ENCODE measurements at regions not wholly inside any gene's neighbourhood (a gene's known extent, or its start where the extent isn't known, plus 50 kb on each side); places are given as distances from the start of the nearest gene placed in this dataset.

- no peak overlapping the region for H3K27ac ChIP-seq (ENCODE audit: low read depth)
- no peak for DNase-seq (ENCODE audit: extremely low spot score)
- H3K4me1 ChIP-seq (ENCODE audit: insufficient read depth) = no peaks in the 10 kb centered on the region
- 82% methylated on average over 2 of the region's 2 CpGs for WGBS
- H3K36me3 ChIP-seq (ENCODE audit: insufficient read depth) = no peaks in the 10 kb centered on the region
- no peak overlapping the region for H3K4me3 ChIP-seq (ENCODE audit: low read depth, low read length)
Observed at GRCh38 chr18:55876254-55876653, 288.3 kb upstream of the TCF4 start.

GRCh38 chr18:55875371-55875901 is 287.4 kb upstream of the TCF4 start:
- no peak overlapping the region for H3K4me3 ChIP-seq (ENCODE audit: low read depth, low read length)
- DNase-seq (ENCODE audit: extremely low spot score) = no peak
- WGBS = 31% methylated on average over 3 of the region's 3 CpGs
- no peak overlapping the region for H3K27ac ChIP-seq (ENCODE audit: low read depth)
- H3K36me3 ChIP-seq (ENCODE audit: insufficient read depth) = no peaks in the 10 kb centered on the region
- no peaks in the 10 kb centered on the region for H3K4me1 ChIP-seq (ENCODE audit: insufficient read depth)

- no peaks in the 10 kb centered on the region for H3K36me3 ChIP-seq (ENCODE audit: insufficient read depth)
- no peak overlapping the region for H3K27ac ChIP-seq (ENCODE audit: low read depth)
- no peak overlapping the region for H3K4me3 ChIP-seq (ENCODE audit: low read depth, low read length)
- H3K4me1 ChIP-seq (ENCODE audit: insufficient read depth) = no peaks in the 10 kb centered on the region
- no peak for DNase-seq (ENCODE audit: extremely low spot score)
- 44% methylated on average over 7 of the region's 7 CpGs for WGBS
Observed at GRCh38 chr18:55869556-55870501, 281.8 kb upstream of the TCF4 start.

- WGBS = 80% methylated on average over 1 of the region's 1 CpG
- Histone ChIP-seq H3K27ac (ENCODE audit: low read depth) (no peak overlapping the region), H3K36me3 (ENCODE audit: insufficient read depth) (no peaks in the 10 kb centered on the region), H3K4me1 (ENCODE audit: insufficient read depth) (no peaks in the 10 kb centered on the region), H3K4me3 (ENCODE audit: low read depth, low read length) (no peak overlapping the region)
- no peak for DNase-seq (ENCODE audit: extremely low spot score)
Observed at GRCh38 chr18:55868909-55869308, 280.9 kb upstream of the TCF4 start.

GRCh38 chr18:55866886-55867285 is 278.9 kb upstream of the TCF4 start:
- Histone ChIP-seq H3K36me3 (ENCODE audit: insufficient read depth) (no peaks in the 10 kb centered on the region), H3K4me3 (ENCODE audit: low read depth, low read length) (no peak overlapping the region), H3K27ac (ENCODE audit: low read depth) (no peak overlapping the region), H3K4me1 (ENCODE audit: insufficient read depth) (no peaks in the 10 kb centered on the region)
- DNase-seq (ENCODE audit: extremely low spot score) = no peak
- 86% methylated on average over 7 of the region's 7 CpGs for WGBS

- Histone ChIP-seq H3K27ac (ENCODE audit: low read depth) (no peak overlapping the region), H3K4me3 (ENCODE audit: low read depth, low read length) (no peak overlapping the region), H3K36me3 (ENCODE audit: insufficient read depth) (no peaks in the 10 kb centered on the region), H3K4me1 (ENCODE audit: insufficient read depth) (no peaks in the 10 kb centered on the region)
- DNase-seq (ENCODE audit: extremely low spot score) = no peak
- WGBS = 39% methylated on average over 7 of the region's 7 CpGs
Observed at GRCh38 chr18:55866006-55866405, 278.0 kb upstream of the TCF4 start.

- H3K4me1 ChIP-seq (ENCODE audit: insufficient read depth) = no peaks in the 10 kb centered on the region
- H3K4me3 ChIP-seq (ENCODE audit: low read depth, low read length) = no peak overlapping the region
- no peaks in the 10 kb centered on the region for H3K36me3 ChIP-seq (ENCODE audit: insufficient read depth)
- DNase-seq (ENCODE audit: extremely low spot score) = no peak
- WGBS = 50% methylated on average over 1 of the region's 1 CpG
- no peak overlapping the region for H3K27ac ChIP-seq (ENCODE audit: low read depth)
Observed at GRCh38 chr18:55864281-55864680, 276.3 kb upstream of the TCF4 start.

GRCh38 chr18:55863876-55864275 is 275.9 kb upstream of the TCF4 start:
- 34% methylated on average over 7 of the region's 7 CpGs for WGBS
- H3K27ac ChIP-seq (ENCODE audit: low read depth) = no peak overlapping the region
- no peak overlapping the region for H3K4me3 ChIP-seq (ENCODE audit: low read depth, low read length)
- peak; percentile 31 for DNase-seq (ENCODE audit: extremely low spot score)
- no peaks in the 10 kb centered on the region for H3K36me3 ChIP-seq (ENCODE audit: insufficient read depth)
- H3K4me1 ChIP-seq (ENCODE audit: insufficient read depth) = no peaks in the 10 kb centered on the region

- Histone ChIP-seq H3K27ac (ENCODE audit: low read depth) (no peak overlapping the region), H3K4me3 (ENCODE audit: low read depth, low read length) (no peak overlapping the region), H3K36me3 (ENCODE audit: insufficient read depth) (no peaks in the 10 kb centered on the region), H3K4me1 (ENCODE audit: insufficient read depth) (no peaks in the 10 kb centered on the region)
- 48% methylated on average over 4 of the region's 4 CpGs for WGBS
- no peak for DNase-seq (ENCODE audit: extremely low spot score)
Observed at GRCh38 chr18:55863391-55863706, 275.4 kb upstream of the TCF4 start.

GRCh38 chr18:55862693-55863390 is 274.9 kb upstream of the TCF4 start:
- H3K4me1 ChIP-seq (ENCODE audit: insufficient read depth) = no peaks in the 10 kb centered on the region
- H3K27ac ChIP-seq (ENCODE audit: low read depth) = no peak overlapping the region
- no peaks in the 10 kb centered on the region for H3K36me3 ChIP-seq (ENCODE audit: insufficient read depth)
- 50% methylated on average over 20 of the region's 20 CpGs for WGBS
- no peak overlapping the region for H3K4me3 ChIP-seq (ENCODE audit: low read depth, low read length)
- no peak for DNase-seq (ENCODE audit: extremely low spot score)

GRCh38 chr18:55861266-55861665 is 273.3 kb upstream of the TCF4 start:
- no peak for DNase-seq (ENCODE audit: extremely low spot score)
- no peak overlapping the region for H3K27ac ChIP-seq (ENCODE audit: low read depth)
- no peak overlapping the region for H3K4me3 ChIP-seq (ENCODE audit: low read depth, low read length)
- no peaks in the 10 kb centered on the region for H3K4me1 ChIP-seq (ENCODE audit: insufficient read depth)
- H3K36me3 ChIP-seq (ENCODE audit: insufficient read depth) = no peaks in the 10 kb centered on the region
- WGBS = 76% methylated on average over 6 of the region's 6 CpGs

GRCh38 chr18:55858661-55859515 is 270.9 kb upstream of the TCF4 start:
- no peak for DNase-seq (ENCODE audit: extremely low spot score)
- 67% methylated on average over 17 of the region's 17 CpGs for WGBS

GRCh38 chr18:55857956-55858355 is 270.0 kb upstream of the TCF4 start:
- no peaks in the 10 kb centered on the region for H3K36me3 ChIP-seq (ENCODE audit: insufficient read depth)
- no peak for DNase-seq (ENCODE audit: extremely low spot score)
- H3K4me1 ChIP-seq (ENCODE audit: insufficient read depth) = no peaks in the 10 kb centered on the region
- WGBS = 60% methylated on average over 7 of the region's 7 CpGs
- no peak overlapping the region for H3K27ac ChIP-seq (ENCODE audit: low read depth)
- H3K4me3 ChIP-seq (ENCODE audit: low read depth, low read length) = no peak overlapping the region

More at GRCh38 chr18:55858661-55859515, 270.9 kb upstream of the TCF4 start:
- Histone ChIP-seq H3K36me3 (ENCODE audit: insufficient read depth) (no peaks in the 10 kb centered on the region), H3K4me1 (ENCODE audit: insufficient read depth) (no peaks in the 10 kb centered on the region), H3K4me3 (ENCODE audit: low read depth, low read length) (no peak overlapping the region), H3K27ac (ENCODE audit: low read depth) (no peak overlapping the region)

All from urinary bladder (tissue), 3 donors.